ENCODE measurements at regions not wholly inside any gene's neighbourhood (a gene's known extent, or its start where the extent isn't known, plus 50 kb on each side); places are given as distances from the start of the nearest gene placed in this dataset.

GRCh38 chr18:22033085-22033484 is 136.3 kb upstream of the GATA6 start:
- H3K4me3 ChIP-seq (replicated peaks; ENCODE audit: low read depth, low read length), result no peak overlapping the region
- no peak for TF ChIP-seq CTCF (IDR thresholded peaks at IDR 0.05; ENCODE audit: low read depth, low read length, missing control alignments)
- no peak for DNase-seq (ENCODE audit: extremely low read depth, low read depth)

- no peak overlapping the region for H3K4me3 ChIP-seq (replicated peaks; ENCODE audit: low read depth, low read length)
- DNase-seq (ENCODE audit: extremely low read depth, low read depth), result no peak
- TF ChIP-seq CTCF (IDR thresholded peaks at IDR 0.05; ENCODE audit: low read depth, low read length, missing control alignments), result no peak
Measured at GRCh38 chr18:22034276-22034675, 135.1 kb upstream of the GATA6 start.

GRCh38 chr18:22040533-22040932 is 128.9 kb upstream of the GATA6 start:
- no peak for TF ChIP-seq CTCF (IDR thresholded peaks at IDR 0.05; ENCODE audit: low read depth, low read length, missing control alignments)
- no peak for DNase-seq (ENCODE audit: extremely low read depth, low read depth)
- no peak overlapping the region for H3K4me3 ChIP-seq (replicated peaks; ENCODE audit: low read depth, low read length)

- no peak for TF ChIP-seq CTCF (IDR thresholded peaks at IDR 0.05; ENCODE audit: low read depth, low read length, missing control alignments)
- no peak for DNase-seq (ENCODE audit: extremely low read depth, low read depth)
Measured at GRCh38 chr18:22043837-22044236, 125.6 kb upstream of the GATA6 start.

GRCh38 chr18:22044474-22045220 is 124.7 kb upstream of the GATA6 start:
- H3K4me3 ChIP-seq (replicated peaks; ENCODE audit: low read depth, low read length), result no peak overlapping the region
- no peak for DNase-seq (ENCODE audit: extremely low read depth, low read depth)
- no peak for TF ChIP-seq CTCF (IDR thresholded peaks at IDR 0.05; ENCODE audit: low read depth, low read length, missing control alignments)

More at GRCh38 chr18:22043837-22044236, 125.6 kb upstream of the GATA6 start:
- no peak overlapping the region for H3K4me3 ChIP-seq (replicated peaks; ENCODE audit: low read depth, low read length)

GRCh38 chr18:22045221-22045918 is 124.0 kb upstream of the GATA6 start:
- no peak overlapping the region for H3K4me3 ChIP-seq (replicated peaks; ENCODE audit: low read depth, low read length)
- no peak for DNase-seq (ENCODE audit: extremely low read depth, low read depth)
- no peak for TF ChIP-seq CTCF (IDR thresholded peaks at IDR 0.05; ENCODE audit: low read depth, low read length, missing control alignments)

Data from HFF-Myc (cell line).